HEK293 (cell line): ENCODE measurements at regions not wholly inside any gene's neighbourhood (a gene's known extent, or its start where the extent isn't known, plus 50 kb on each side); places are given as distances from the start of the nearest gene placed in this dataset.

Experiments
- CTCF ChIA-PET: fragments of 350-600 bp; formaldehyde crosslinking; extraction: SDS; loops from one replicate; lab custom pipeline; 2021; ENCODE audit warnings: antibody characterized with exemption; lab: Yijun Ruan, JAX
- POLR2A ChIA-PET: fragments of 300-600 bp; formaldehyde crosslinking; extraction: SDS; loops from one replicate; lab custom pipeline; 2020; ENCODE audit warnings: antibody characterized with exemption, inconsistent platforms; lab: Yijun Ruan, JAX
- H3K27ac ChIP-seq: fragments of 200-500 bp; sonication (Bioruptor generic); 2 replicates; pipeline ENCODE4 v1.5.1; 2014; ENCODE audit warnings: low read depth, low read length, control low read depth, inconsistent platforms; ENCODE audit errors: extremely low read depth
- H3K36me3 ChIP-seq, 2 experiments: fragments of 200-500 bp in 1 of 2; sonication (Bioruptor generic) in 1 of 2; 1 replicate in 1 of 2; 2 replicates in 1 of 2; pipeline ENCODE4 v1.5.1; 2014 to 2017; ENCODE audit warnings: inconsistent platforms in 2 of 2, low read length in 2 of 2; ENCODE audit not compliant: control insufficient read depth in 2 of 2, insufficient read depth in 1 of 2
- H3K4me1 ChIP-seq: fragments of 200-500 bp; sonication (Bioruptor generic); 2 replicates; pipeline ENCODE4 v1.5.1; 2014; ENCODE audit warnings: mild to moderate bottlenecking, low read length, inconsistent platforms; ENCODE audit not compliant: control insufficient read depth, insufficient read depth
- H3K4me3 ChIP-seq: 2 replicates; pipeline ENCODE4 v1.5.1; 2011; ENCODE audit warnings: low read depth, mild to moderate bottlenecking, control low read depth, low read length, moderate library complexity
- H3K9me3 ChIP-seq: fragments of 200-500 bp; sonication (Bioruptor generic); 2 replicates; pipeline ENCODE4 v1.5.1; 2014; ENCODE audit warnings: low read depth, low read length, inconsistent platforms; ENCODE audit not compliant: control insufficient read depth, insufficient read depth
- AEBP2 ChIP-seq: fragments of 450-650 bp; formaldehyde crosslinking; IDR thresholded peaks from 2 replicates; pipeline ENCODE4 v1.5.1; 2016; ENCODE audit warnings: missing biosample characterization, missing genetic modification characterization, borderline replicate concordance
- BCL6B ChIP-seq: fragments of 450-650 bp; formaldehyde crosslinking; IDR thresholded peaks from 2 replicates; pipeline ENCODE4 v1.5.1; 2017; ENCODE audit warnings: missing biosample characterization, missing genetic modification characterization
- CTCF ChIP-seq: fragments of 450-650 bp; formaldehyde crosslinking; IDR thresholded peaks from 2 replicates; pipeline ENCODE4 v1.5.1; 2016; ENCODE audit warnings: missing biosample characterization, missing genetic modification characterization
- ZBTB11 ChIP-seq: fragments of 450-650 bp; formaldehyde crosslinking; conservative IDR thresholded peaks from 2 replicates; pipeline ENCODE4 v1.5.1; 2016; ENCODE audit warnings: low read depth, missing biosample characterization, missing genetic modification characterization
- ZBTB26 ChIP-seq: fragments of 450-650 bp; formaldehyde crosslinking; optimal IDR thresholded peaks from 2 replicates; pipeline ENCODE3; 2016; ENCODE audit warnings: missing biosample characterization, mild to moderate bottlenecking, missing genetic modification characterization
- ZBTB6 ChIP-seq: fragments of 450-650 bp; formaldehyde crosslinking; IDR thresholded peaks from 2 replicates; pipeline ENCODE4 v1.5.1; 2017; ENCODE audit warnings: missing biosample characterization, missing genetic modification characterization
- ZFHX2 ChIP-seq: fragments of 450-650 bp; formaldehyde crosslinking; conservative IDR thresholded peaks from 2 replicates; pipeline ENCODE4 v1.5.1; 2016; ENCODE audit warnings: missing biosample characterization, missing genetic modification characterization
- ZIC2 ChIP-seq: fragments of 450-650 bp; formaldehyde crosslinking; IDR thresholded peaks from 2 replicates; pipeline ENCODE4 v1.5.1; 2016; ENCODE audit warnings: missing biosample characterization, missing genetic modification characterization
- ZNF133 ChIP-seq: fragments of 450-650 bp; formaldehyde crosslinking; IDR thresholded peaks from 2 replicates; pipeline ENCODE4 v1.5.1; 2016; ENCODE audit warnings: missing biosample characterization, missing genetic modification characterization
- ZNF518A ChIP-seq: fragments of 450-650 bp; formaldehyde crosslinking; conservative IDR thresholded peaks from 2 replicates; pipeline ENCODE4 v1.5.1; 2016; ENCODE audit warnings: low read depth, missing biosample characterization, missing genetic modification characterization
- ZNF521 ChIP-seq: fragments of 450-650 bp; formaldehyde crosslinking; IDR thresholded peaks from 2 replicates; pipeline ENCODE4 v1.5.1; 2017; ENCODE audit warnings: missing biosample characterization, mild to moderate bottlenecking, missing genetic modification characterization
- ZNF654 ChIP-seq: fragments of 450-650 bp; formaldehyde crosslinking; IDR thresholded peaks from 2 replicates; pipeline ENCODE4 v1.5.1; 2016; ENCODE audit warnings: low read depth, missing biosample characterization, missing genetic modification characterization

- TF ChIP-seq ZBTB6 (tag by site-specific recombination): no peak
- no peak for TF ChIP-seq ZBTB11
- no peak for TF ChIP-seq ZNF518A
- TF ChIP-seq ZNF521 (tag by site-specific recombination): no peak
- no peak for TF ChIP-seq ZNF133 (tag by site-specific recombination)
- no peak for TF ChIP-seq BCL6B (tag by site-specific recombination)
- TF ChIP-seq ZIC2: no peak
- TF ChIP-seq ZFHX2 (tag by site-specific recombination): no peak
Measured at GRCh38 chr4:92014067-92014466, 289.7 kb upstream of the GRID2 start (continued).

GRCh38 chr4:92021203-92021602 is 282.6 kb upstream of the GRID2 start:
- CTCF ChIA-PET: no interaction called here
- no peak overlapping the region for H3K4me3 ChIP-seq
- no peaks in the 10 kb centered on the region for H3K36me3 ChIP-seq
- TF ChIP-seq ZNF654 (tag by site-specific recombination) (no peak), ZBTB26 (tag by site-specific recombination) (no peak), AEBP2 (tag by site-specific recombination) (no peak), CTCF (no peak)
- no peaks in the 10 kb centered on the region for H3K4me1 ChIP-seq
- no peak overlapping the region for H3K27ac ChIP-seq
- no peaks in the 10 kb centered on the region for H3K9me3 ChIP-seq
- POLR2A ChIA-PET: no interaction called here
